ENCODE measurements at regions not wholly inside any gene's neighbourhood (a gene's known extent, or its start where the extent isn't known, plus 50 kb on each side); places are given as distances from the start of the nearest gene placed in this dataset.

DNA sequence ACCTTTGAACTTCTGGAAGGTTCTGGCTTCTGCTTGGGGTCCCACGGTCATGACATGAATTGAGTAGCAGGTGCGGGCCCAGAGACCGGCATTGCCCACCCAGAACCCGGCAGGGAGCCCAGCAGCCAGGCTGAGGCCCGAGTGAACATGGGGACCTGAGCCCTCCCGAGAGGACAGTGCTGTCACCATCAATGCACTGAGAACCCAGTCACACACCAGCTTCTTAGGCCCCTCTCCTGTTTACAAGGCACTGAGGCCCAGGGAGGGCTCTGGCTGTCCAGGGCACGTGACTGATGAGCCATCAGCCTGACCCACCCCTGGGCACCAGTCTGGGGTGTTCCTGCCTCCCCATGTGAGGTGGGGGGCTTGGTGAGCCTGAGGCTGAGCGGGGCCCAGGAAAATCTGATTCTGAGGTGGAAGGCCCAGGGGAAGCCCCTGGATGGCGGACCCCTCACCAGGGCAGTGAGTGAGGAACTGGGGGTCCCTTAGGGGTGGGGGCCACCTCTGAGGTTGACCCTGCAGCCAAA, 60.3 kb upstream of the RNU6ATAC start:
- Histone ChIP-seq H4K8ac (ENCODE audit: extremely low read depth, insufficient read depth, low read length) (no peak overlapping the region), H2BK5ac (ENCODE audit: low read depth, low read length) (no peak overlapping the region), H3K4me3 (ENCODE audit: extremely low read depth in 1 of 4, insufficient read depth in 2 of 4, low read depth in 3 of 4, low read length in 4 of 4) (no peak overlapping the region), H3K23ac (ENCODE audit: insufficient read length) (no peak overlapping the region), H3K4me2 (ENCODE audit: insufficient read depth in 1 of 2, low read depth in 2 of 2, low read length in 2 of 2) (no peak overlapping the region), H3K9ac (replicated peaks in 1 of 4; ENCODE audit: extremely low read depth in 1 of 4, low read depth in 3 of 4, low read length in 3 of 4) (no peak overlapping the region), H4K20me1 (replicated peaks in 1 of 2; ENCODE audit: control insufficient read depth in 1 of 2, insufficient read depth in 2 of 2, low read length in 2 of 2) (no peaks in the 10 kb centered on the region), H2AFZ (ENCODE audit: low read length) (no peak overlapping the region), H3K79me1 (ENCODE audit: low read depth, low read length) (no peaks in the 10 kb centered on the region), H3K9me3 (ENCODE audit: insufficient read depth in 2 of 2, low read depth in 1 of 2, low read length in 1 of 2) (no peaks in the 10 kb centered on the region), H3K36me3 (ENCODE audit: control insufficient read depth in 2 of 4, insufficient read depth in 4 of 4, low read length in 3 of 4) (no peaks in the 10 kb centered on the region), H3K56ac (replicated peaks; ENCODE audit: insufficient read length, low read depth, low read length) (no peak overlapping the region), H2BK120ac (replicated peaks; ENCODE audit: low read depth, low read length) (no peak overlapping the region), H2AK5ac (ENCODE audit: low read depth, low read length) (no peak overlapping the region), H3K27me3 (replicated peaks in 1 of 4; ENCODE audit: control insufficient read depth in 3 of 4, extremely low read depth in 1 of 4, insufficient read depth in 3 of 4, low read length in 3 of 4) (no peaks in the 10 kb centered on the region), H3K14ac (ENCODE audit: insufficient read length) (no peak overlapping the region), H4K91ac (replicated peaks; ENCODE audit: insufficient read length, low read length) (no peak overlapping the region), H2BK15ac (ENCODE audit: low read length) (no peak overlapping the region), H3K4me1 (replicated peaks in 1 of 4; ENCODE audit: control insufficient read depth in 3 of 4, insufficient read depth in 4 of 4, low read length in 3 of 4) (peaks cover 0 to 5% (median 1%) of the 10 kb centered on the region in 4 experiments; a peak in 4 of 7 replicates), H3K18ac (ENCODE audit: extremely low read depth, low read length) (no peak overlapping the region), H2BK12ac (ENCODE audit: low read depth, low read length) (no peak overlapping the region), H4K5ac (ENCODE audit: insufficient read length, low read depth, low read length) (no peak overlapping the region), H3K4ac (replicated peaks; ENCODE audit: insufficient read length, low read depth, low read length) (no peak overlapping the region), H2BK20ac (ENCODE audit: low read length) (no peak overlapping the region), H3K27ac (ENCODE audit: low read depth, low read length) (no peak overlapping the region), H3K23me2 (ENCODE audit: low read depth, low read length) (no peaks in the 10 kb centered on the region), H3K79me2 (ENCODE audit: control insufficient read depth in 1 of 2, insufficient read depth in 2 of 2, low read length in 2 of 2) (no peaks in the 10 kb centered on the region)
- 79% methylated on average over 9 of the region's 9 CpGs; no CpG with 5 or more reads in 1 of the 2 experiments for WGBS, 2 experiments (ENCODE audit: extremely low coverage in 1 of 2, insufficient coverage in 1 of 2, insufficient read length in 1 of 2, insufficient replicate concordance in 2 of 2, low coverage in 1 of 2, low lambda C conversion rate in 2 of 2, missing lambda C conversion rate in 1 of 2)
- CTCF ChIA-PET (ENCODE audit: partially characterized antibody): interaction anchor here (1.2 to 2.8 kb wide), 2 partner anchors 54 to 387 kb away, joined by 4 to 7 read pairs; no protein-coding TSS in a partner anchor
- POLR2A ChIA-PET (ENCODE audit: partially characterized antibody): no interaction called here
- FAIRE-seq: no peak
- no peak for DNase-seq (ENCODE audit: low read depth in 1 of 2, low spot score in 2 of 2)
- TF ChIP-seq BACH1 (IDR thresholded peaks at IDR 0.05; ENCODE audit: low read length) (no peak), POU5F1 (IDR thresholded peaks at IDR 0.05; ENCODE audit: low read depth, low read length) (no peak), JUND (IDR thresholded peaks at IDR 0.05; ENCODE audit: low read length) (no peak), FOSL1 (IDR thresholded peaks at IDR 0.05; ENCODE audit: insufficient read depth, low read depth, low read length) (no peak)
